Stimulated activated CD8-positive, alpha-beta memory T cell treated with anti-CD3 and anti-CD28 coated beads, Interleukin-7, amount 100 ng/mL, for 48 hours (primary cell): ENCODE measurements at regions not wholly inside any gene's neighbourhood (a gene's known extent, or its start where the extent isn't known, plus 50 kb on each side); places are given as distances from the start of the nearest gene placed in this dataset.

Experiments
- DNase-seq, 2 donors: peaks; one replicate each; pipeline ENCODE4 v3.0.0-alpha.2; 2020; ENCODE audit warnings: low read depth in 1 of 2; ENCODE audit errors: extremely low read depth in 1 of 2

DNA sequence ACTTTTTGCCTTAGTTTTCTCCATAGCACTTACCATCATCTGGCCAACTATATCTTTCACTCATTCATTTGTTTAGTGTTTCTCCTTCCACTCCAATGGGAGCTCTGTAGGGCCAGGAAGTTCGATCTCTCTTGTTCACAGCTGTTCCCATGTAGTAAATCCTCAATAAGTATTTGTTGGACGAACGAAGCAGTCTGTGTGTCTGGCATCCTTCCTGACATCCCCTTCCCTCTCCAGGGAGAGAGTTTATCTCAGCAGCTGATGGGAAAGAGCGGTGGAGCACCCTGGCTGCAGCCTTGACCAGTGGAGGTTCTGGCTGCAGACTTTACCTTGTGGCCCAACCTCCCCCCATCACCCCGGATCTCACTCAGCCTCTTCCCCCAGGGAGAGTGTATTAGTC lies 141.7 kb downstream of the CHST1 start:
- no peak for DNase-seq

DNA sequence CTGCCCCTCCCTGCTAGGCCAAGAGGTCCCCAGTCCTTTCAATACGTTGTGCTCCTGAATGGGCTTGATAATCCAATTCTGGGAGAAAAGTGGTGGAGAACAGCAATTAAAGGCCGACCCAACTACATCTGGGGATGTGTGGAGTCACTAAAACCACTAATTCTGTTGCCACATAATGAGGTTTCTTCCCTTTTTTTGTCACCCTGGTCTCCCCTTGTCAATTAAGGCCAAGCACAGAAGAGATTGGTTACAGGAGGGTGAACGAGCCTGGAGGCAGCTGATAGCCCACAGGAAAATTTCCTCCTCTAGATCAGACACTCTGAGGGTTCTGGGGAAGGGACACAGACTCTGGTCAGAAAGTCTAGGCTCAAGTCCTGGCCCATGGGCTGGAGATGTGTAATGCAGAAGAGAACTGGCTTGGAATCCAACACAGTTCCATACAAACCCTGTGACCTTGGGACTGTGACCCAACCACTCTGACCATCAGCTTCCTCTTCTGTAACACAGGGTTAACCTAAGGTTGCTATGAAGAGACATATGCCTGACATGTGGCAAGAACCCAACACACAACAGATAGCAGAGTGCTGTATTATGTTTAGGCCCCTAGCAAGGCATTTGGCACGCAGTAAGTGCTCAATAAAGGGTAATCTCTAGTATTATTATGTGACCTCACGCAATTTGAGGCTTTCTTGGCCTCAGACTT lies 146.4 kb downstream of the CHST1 start:
- DNase-seq = no peak

DNA sequence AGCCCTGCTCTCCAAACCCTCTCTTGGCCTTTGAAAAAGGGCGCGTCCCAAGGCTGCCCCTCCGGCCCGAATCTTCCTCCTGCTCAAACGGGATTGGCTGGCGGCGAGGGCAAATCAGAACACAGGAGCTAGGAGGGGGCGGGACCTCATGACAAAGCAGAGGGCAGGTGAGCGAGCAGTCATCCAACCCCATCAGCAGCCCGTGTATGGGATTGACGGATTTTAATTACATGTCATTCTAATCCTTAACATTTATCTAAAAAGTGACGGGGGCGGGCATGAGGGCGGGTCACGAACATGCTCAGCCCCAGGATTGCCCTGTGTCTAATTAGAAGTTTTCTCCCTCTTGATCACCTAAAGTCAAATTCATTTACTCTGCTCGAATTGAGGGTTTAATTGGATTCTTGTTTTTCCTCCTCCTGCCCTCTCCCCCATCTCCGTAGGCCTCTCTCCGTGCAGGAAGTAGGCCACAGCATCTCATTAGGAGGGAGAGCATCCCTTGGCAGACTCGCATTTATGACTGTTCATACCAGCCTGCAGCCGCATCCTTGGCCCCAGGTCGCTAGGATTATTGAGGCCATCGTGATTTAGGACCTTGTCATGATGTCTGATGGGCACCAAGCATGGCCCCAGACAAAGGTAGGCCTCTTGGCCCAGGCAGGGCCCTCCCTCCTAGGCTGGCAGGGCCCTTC lies 147.1 kb downstream of the CHST1 start:
- DNase-seq = no peak

DNA sequence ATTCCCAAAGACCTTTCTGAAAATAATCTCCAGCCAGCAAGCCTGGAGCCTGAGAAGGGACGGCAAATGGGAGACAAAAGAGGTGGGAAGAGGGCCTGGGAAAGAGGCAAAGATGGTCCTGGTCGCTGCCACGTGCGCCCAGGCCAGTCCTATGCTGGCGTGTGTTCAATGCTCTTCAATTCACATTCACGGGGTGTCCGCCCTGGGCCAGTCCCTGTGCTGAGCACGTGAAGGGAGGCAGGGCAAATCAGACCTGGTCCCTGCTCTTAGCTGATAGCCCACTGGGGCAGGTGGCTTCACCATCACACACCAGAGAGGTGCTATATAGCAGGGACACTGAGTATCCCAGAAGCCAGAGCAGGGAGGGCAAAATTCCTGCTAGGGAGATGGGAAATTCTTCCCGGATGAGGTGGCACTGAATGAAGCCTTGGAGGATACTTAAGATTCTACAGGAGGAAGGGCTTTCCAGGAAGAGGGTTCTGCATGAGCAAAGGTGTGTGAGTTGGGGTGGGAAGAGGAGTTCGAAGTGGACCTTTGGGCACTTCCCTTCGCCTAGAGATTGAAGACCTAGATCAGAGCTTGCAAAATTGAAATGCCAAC lies 148.2 kb downstream of the CHST1 start:
- DNase-seq = no peak

DNA sequence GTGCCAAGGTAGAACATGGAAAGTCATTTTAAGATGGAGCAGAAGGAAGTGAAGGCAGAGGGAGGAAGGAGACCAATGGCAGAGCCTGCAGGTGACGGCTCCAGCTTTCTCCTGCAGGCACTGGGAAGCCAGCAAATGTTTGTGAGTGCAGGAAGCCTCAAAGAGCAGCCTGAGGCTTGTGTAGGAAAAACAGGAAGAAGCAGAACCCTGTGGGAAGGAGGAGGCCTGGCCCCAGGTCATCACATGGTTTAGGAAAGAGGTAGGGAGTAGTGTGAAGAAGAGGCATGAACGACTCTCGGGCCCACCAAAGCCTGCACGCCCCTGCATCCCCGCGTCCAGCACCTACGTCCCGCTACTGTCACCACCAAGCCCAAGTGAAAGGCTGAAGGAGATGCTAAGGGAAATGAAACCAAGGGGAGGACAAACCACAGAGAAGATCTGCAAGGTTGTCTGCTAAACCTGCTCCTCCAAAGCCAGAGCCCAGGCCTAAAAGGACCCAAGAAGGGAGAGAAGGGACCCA lies 151.5 kb downstream of the CHST1 start:
- no peak for DNase-seq

DNA sequence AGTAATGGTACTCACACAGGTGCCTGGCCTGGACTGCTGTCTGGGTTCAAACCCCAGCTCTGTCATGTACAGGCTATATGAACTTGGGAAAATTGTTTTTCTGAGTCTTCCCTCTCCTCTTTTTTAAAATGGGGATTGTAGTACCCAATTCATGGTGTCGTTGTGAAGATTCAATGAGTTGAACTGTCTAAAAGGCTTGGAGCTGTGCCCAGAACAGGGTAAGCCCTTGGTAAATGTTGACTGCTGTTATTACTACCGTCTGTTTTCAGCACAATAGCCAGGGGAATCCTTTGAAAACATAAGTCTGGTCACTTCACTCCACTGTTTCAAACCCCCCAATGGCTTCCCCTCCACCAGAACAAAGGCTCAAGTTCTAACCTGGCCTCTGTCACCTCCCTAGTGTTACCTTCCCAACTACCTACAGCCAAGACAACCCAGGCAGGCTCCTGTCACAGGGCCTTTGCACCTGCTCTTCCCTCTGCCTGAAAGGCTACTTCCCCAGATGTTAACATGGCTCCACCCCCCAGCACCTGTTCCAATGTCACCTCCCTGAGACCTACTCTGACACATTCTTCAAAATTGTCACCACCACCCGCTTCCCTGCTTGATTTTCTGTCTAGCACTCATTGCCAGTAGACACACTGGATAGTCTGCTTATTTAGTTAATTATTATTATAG lies 152.8 kb downstream of the CHST1 start:
- DNase-seq = no peak

DNA sequence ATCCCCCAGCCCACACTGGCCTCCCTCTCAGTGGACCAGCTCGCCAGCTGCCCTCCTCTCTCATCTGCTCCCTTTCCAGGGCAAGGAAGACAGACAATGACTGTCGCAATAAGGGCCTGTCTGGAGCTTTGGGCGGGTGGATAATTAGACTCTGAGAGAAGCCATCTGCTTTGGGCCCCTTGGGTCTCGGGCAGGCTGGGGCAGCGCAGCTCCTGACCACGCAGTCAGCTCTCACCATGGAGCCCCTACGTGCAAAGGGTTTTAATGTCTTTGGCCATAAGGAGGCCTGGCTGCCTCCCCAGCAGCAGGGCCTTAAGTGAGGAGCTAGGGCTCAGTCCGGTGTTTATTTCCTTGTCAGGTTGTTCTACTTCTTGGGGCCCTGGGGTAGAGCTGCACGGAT lies 153.9 kb downstream of the CHST1 start:
- DNase-seq = no peak

DNA sequence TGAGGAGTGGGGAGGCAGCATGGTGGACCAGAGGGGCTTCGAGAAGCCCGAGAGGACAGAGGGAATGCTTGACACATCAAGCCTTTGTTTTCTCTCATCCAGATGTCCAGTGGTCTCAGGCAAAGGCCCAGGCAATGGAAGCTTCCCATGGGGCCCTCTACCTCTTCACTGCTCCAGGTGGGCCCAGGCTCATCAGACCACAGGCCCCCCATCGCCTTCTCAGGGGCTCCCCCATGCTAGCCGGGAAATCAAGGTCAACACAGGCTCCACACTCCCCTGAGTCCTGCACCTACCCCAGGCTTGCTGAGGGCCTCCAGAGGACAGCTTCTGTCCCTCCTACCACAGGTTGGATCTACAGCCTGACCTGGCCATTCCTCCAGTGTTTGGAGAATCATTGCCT lies 157.5 kb downstream of the CHST1 start:
- DNase-seq = no peak

DNA sequence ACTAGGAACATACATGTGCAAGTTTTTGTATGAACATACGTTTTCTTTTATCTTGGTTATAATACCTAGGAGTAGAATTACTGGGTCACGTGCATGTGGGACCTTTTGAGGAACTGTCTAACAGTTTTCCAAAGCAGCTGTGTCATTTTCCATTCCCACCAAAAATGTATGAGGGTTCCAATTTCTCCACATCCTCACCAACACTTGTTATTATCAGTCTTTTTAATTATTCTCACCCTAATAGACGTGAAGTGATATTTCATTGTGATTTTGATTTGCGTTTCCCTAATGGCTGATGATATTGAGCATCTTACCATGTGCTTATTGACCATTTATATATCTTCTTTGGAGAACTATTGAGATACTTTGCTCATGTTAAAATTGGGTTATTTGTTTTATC lies 162.1 kb downstream of the CHST1 start:
- no peak for DNase-seq

DNA sequence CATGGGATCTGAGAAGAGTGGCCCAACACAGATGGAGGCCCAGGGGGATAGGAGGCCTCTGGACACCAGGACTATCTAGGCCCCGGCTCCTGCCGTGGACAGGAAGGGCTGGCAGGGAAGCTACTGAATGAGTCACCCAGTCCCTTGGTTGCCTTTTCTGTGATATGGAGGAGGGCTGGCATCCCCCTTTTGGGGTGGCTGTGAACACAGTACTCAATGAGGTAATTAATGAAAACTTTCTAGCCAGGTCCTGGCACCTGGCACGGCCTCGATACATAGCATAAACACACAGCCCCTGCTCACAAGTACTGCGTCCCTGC lies 163.2 kb downstream of the CHST1 start:
- no peak for DNase-seq

DNA sequence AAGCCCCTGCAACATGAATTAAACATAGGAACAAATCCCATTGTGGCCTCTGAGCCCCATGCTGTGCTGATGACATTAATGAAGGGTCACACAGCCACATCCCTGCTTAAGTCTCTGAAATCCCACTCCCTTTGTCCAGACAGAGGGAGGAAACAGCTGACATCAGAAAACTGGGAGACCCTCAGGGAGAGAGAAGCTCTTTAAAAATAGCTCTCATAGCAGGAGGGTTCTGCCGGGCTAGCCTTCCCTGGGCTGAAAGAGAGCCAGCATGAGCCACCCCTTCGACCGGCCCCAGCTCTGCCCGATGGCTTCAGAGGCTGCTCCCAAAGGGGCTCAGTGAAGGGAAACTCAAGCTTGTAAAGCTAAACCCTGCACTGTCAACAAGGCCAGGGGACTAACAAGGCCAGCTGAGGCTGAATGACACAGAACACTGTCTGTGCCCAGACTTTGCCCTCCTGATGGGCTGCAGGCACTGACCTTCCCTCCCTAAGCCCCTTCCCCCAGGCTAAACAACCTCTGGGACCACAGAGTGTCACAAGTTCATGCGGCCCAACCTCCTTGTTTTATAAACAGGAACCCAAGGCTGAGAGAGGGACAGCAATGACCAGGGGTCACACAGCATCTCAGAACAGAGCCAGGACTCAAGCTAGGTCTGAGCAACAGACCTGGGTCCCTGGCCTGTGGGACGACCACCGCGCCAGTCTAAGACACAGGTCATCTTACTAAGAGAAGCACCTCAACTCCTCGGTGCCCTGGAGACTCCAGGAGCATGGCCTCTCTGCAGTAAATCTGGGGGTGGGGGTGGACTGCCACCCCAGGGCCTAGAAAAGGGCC lies 163.8 kb downstream of the CHST1 start:
- DNase-seq = no peak

DNA sequence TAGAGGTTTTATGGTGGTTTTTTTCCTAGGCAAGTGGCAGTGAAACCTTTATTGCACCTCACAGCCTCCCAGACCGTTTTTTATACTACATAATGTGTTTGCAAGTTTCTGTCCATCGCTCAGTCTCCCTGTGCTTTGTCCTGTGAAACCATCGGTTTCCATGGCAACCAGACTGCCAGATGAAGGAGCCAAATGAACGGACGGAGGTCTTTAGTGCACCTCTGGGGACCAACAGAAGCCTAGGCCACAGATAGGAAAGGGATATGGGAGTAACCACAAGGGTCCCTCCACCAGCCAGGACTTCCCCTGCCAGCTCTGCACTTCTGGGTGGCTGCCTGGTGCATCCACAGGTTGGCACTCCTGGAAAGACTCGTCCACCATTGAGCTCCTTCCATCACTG lies 165.0 kb downstream of the CHST1 start:
- DNase-seq = no peak

DNA sequence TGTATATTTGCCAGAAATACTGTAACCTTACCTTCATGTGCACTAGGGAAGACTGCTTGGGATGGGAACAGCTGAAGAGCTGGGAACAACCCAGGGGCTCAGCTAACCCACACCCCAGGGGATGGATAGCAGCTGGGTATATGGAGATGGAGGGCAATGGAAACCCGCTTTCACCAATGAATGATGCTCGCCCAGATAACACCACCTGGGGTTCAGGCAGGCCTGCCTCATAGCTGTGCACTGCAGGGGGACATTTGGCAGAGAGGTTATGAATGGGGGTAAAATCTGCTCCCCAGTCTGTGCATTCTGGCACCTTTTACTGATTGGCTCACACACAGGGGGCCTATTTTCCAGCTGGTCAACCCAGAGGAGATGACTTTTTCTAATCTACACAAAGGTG lies 170.7 kb downstream of the CHST1 start:
- no peak for DNase-seq

DNA sequence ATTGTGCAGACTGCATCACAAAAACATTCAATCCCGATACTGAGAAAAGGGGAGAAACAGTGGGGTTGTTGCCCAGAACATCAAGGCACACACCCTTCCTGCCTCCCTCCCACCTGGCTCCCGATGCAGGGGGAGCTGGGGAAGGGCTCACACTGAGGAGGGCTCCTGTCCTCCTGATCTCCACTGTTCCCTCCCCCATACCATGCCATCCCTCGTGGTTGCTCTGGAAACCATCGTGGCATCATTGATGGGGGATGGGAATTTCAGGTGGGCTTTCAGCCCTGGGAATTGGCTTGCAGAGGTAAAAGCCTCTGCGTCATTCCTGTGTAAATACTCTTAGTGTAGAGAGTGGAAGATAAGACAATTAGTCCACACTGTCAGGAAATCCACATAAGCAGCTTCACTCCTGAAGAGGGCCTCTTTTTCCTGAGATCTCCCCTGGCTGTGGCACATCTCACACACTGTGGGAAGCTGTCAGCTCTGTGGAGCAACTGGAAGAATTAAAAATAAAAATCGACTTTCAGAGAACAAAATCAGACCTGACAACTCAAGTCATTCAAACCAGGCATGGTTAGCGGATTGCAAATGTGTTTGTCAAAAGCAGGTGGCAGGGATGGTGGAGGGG lies 176.0 kb downstream of the CHST1 start:
- no peak for DNase-seq

DNA sequence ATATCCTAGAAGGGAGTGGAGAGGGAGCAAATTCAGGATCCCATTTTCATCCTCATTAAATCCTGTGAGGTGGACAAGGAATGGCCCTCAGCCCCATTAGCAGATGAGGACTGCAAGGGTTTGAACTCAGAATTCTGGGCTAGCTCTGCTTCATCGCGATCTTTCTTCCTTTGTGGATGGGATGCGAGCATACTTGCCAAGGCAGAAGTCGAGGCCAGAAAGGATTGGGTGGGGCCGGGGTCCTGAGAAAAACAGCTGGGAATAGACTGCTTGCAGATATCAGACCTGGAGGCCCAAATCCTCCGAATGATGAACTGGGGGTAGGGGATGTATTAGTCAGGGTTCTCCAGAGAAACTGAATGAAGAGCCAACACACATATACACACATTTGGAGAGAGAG lies 179.0 kb downstream of the CHST1 start:
- DNase-seq = no peak

DNA sequence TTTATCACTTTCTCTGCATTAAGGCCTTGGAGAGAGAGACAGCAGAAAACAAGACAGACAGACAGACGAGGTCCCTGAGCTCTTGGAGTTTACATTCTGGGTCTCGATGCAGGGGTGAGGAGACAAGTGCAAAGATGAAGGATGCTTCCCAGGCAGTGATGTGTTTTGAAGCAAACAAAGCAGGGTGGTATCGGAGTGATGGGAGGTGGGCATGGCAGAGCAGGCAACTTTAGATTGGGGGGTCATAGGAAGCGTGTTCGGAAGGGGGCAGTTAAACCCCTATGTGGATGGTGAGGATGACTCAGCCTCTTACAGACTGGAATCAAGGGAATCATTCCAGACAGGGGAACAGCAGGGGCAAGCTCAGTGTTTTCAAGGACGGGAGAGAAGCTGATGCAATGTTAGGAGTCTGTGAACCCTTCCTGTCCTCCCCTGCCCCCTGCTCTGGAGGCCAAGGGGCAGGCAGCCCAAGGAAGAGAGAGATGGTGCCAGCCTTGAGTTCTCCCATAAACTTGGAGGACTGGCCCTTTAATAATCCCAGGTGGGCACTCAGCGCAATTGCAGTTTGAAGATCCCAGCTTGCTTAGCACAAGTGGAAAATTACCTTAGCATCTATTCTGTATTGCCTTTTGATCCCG lies 180.2 kb downstream of the CHST1 start:
- no peak for DNase-seq

DNA sequence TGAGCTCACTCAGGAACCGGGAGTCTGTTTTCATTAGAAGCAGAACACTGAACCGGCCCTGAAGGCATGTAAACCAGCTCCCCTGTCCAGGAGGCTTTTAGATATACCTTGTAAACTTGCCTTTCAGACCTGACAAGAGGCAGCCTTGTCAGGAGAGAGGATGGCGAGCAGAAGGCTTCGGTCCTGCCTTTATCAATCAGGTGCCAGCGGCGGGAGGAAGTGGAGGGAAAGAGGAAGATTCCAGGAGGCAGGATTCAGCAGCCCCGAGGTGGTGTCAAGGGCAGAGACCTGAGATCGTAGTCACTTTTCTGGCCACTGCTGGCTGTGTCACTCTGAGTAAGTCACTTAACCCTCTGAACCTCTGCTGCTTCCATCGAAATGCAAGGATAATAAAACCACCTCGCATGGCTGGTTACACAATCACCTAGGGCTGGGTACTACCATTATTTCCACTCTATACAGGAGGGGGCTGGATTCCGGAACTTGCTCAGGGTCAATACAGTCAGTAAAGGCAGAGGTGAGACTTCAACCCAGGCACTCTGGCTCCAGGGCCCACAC lies 181.0 kb downstream of the CHST1 start:
- DNase-seq = no peak

DNA sequence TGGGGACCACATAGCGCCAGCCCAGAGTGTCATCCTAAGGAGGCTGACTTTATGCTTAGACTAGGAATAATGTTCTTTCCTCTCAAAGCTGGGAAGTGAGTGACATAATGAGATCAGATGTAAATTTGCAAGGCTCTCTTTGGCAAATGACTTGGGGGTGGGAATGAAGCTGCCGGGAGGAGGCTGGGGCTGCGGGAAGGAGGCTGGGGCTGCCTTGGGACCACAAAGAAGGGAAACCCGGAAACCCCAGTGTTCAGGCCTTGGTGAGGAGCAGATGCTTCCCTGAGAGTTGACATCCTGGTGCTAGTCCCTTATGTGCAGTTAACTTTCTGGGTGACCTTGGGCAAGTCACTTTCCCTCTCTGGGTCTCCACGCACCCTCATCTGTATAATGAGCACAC lies 182.0 kb downstream of the CHST1 start:
- no peak for DNase-seq

DNA sequence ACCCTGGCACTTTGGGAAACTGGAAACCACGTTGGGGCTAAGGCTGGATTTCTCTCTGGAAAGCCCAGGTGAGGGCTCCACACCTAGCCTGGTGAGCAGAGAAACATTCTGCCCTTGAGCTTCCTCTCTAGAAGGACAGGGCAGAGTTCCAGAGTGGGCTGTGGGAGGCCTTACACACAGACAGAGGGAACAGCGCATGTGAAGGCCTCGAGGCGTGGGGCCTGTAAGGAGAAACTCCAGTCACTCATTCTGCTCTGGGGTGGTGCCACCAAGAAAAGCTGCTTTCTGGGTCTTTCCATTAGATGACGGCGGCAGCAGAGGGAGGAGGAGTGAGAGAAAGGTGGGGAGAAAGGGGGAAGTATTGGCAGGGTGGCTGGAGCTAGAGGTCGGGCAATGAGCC lies 183.1 kb downstream of the CHST1 start:
- no peak for DNase-seq

DNA sequence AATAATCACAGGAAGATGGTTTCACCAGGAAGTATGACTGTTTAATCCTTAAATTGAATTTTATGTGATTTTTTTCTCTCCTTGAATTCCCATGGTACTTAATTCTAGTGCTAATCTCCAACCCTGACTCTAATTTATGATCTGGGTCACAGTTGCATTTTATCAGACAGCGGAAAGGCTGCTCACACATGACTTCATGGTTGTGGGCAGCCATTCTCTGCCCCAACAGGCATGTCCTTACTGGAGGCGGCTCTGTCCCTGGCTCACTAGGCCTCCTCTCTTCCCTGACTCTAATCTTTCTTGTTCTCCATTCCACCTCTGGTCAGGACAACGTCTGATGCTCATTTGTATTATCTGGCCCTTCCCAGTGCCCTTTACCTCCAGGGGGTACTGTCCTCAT lies 184.4 kb downstream of the CHST1 start:
- no peak for DNase-seq
